ENCODE measurements at regions not wholly inside any gene's neighbourhood (a gene's known extent, or its start where the extent isn't known, plus 50 kb on each side); places are given as distances from the start of the nearest gene placed in this dataset.

- TF ChIP-seq POLR2A (IDR thresholded peaks at IDR 0.05) (no peak), CTCF (IDR thresholded peaks at IDR 0.05) (no peak), POLR2AphosphoS5 (IDR thresholded peaks at IDR 0.05) (no peak)
Observed at GRCh38 chr17:73743518-73744201, 99.4 kb upstream of the SDK2 start.

All from breast epithelium (tissue), 3 donors.